Glutamatergic neuron (in vitro differentiated cells): ENCODE measurements at regions not wholly inside any gene's neighbourhood (a gene's known extent, or its start where the extent isn't known, plus 50 kb on each side); places are given as distances from the start of the nearest gene placed in this dataset.

Experiments used
- DNase-seq: peaks from one replicate; pipeline ENCODE4 v3.0.0; 2022
- H3K27ac Mint-ChIP-seq: one replicate; pipeline ENCODE4 v1.8.0; 2020; ENCODE audit warnings: mild to moderate bottlenecking, mixed read lengths, inconsistent platforms; ENCODE audit not compliant: unreplicated experiment
- H3K27me3 Mint-ChIP-seq: one replicate; pipeline ENCODE4 v1.8.0; 2020; ENCODE audit warnings: mild to moderate bottlenecking, moderate library complexity, mixed read lengths, inconsistent platforms; ENCODE audit not compliant: unreplicated experiment
- H3K36me3 Mint-ChIP-seq: one replicate; pipeline ENCODE4 v1.8.0; 2020; ENCODE audit warnings: mild to moderate bottlenecking, mixed read lengths, inconsistent platforms; ENCODE audit not compliant: unreplicated experiment
- H3K4me1 Mint-ChIP-seq: one replicate; pipeline ENCODE4 v1.8.0; 2020; ENCODE audit warnings: mild to moderate bottlenecking, low read depth, mixed read lengths, inconsistent platforms; ENCODE audit not compliant: unreplicated experiment
- H3K4me3 Mint-ChIP-seq: one replicate; pipeline ENCODE4 v1.8.0; 2020; ENCODE audit warnings: mild to moderate bottlenecking, mixed read lengths, inconsistent platforms; ENCODE audit not compliant: unreplicated experiment
- H3K9me3 Mint-ChIP-seq: one replicate; pipeline ENCODE4 v1.8.0; 2020; ENCODE audit warnings: mild to moderate bottlenecking, moderate library complexity, mixed read lengths, inconsistent platforms; ENCODE audit not compliant: unreplicated experiment
- CTCF ChIP-seq: fragments of 200-600 bp; sonication (generic); IDR thresholded peaks from one replicate; pipeline ENCODE4 v1.5.0; 2021; ENCODE audit not compliant: partially characterized antibody, unreplicated experiment

- DNase-seq = no peak
- no peak for TF ChIP-seq CTCF
- H3K4me3 Mint-ChIP-seq = no peak overlapping the region
- peaks cover 4% of the 10 kb centered on the region for H3K4me1 Mint-ChIP-seq
- no peak overlapping the region for H3K27ac Mint-ChIP-seq
- H3K27me3 Mint-ChIP-seq = no peaks in the 10 kb centered on the region
- peaks cover 2% of the 10 kb centered on the region for H3K9me3 Mint-ChIP-seq
- peaks cover 7% of the 10 kb centered on the region for H3K36me3 Mint-ChIP-seq
Measured at GRCh38 chr14:88929656-88930436, 105.4 kb downstream of the TTC8 start.

- DNase-seq = no peak
- Mint-ChIP-seq H3K27ac (no peak overlapping the region), H3K27me3 (no peaks in the 10 kb centered on the region), H3K4me3 (no peak overlapping the region), H3K9me3 (peaks cover 3% of the 10 kb centered on the region), H3K4me1 (peaks cover 4% of the 10 kb centered on the region), H3K36me3 (peaks cover 5% of the 10 kb centered on the region)
- TF ChIP-seq CTCF = no peak
Measured at GRCh38 chr14:88931321-88932110, 107.1 kb downstream of the TTC8 start.

GRCh38 chr14:88933191-88933590, 108.7 kb downstream of the TTC8 start:
- Mint-ChIP-seq H3K9me3 (peaks cover 3% of the 10 kb centered on the region), H3K27ac (no peak overlapping the region), H3K4me3 (no peak overlapping the region), H3K36me3 (peaks cover 5% of the 10 kb centered on the region), H3K27me3 (no peaks in the 10 kb centered on the region), H3K4me1 (peaks cover 4% of the 10 kb centered on the region)
- DNase-seq = no peak
- TF ChIP-seq CTCF = no peak

- Mint-ChIP-seq H3K27me3 (no peaks in the 10 kb centered on the region), H3K9me3 (peaks cover 3% of the 10 kb centered on the region), H3K4me3 (no peak overlapping the region), H3K36me3 (peaks cover 6% of the 10 kb centered on the region), H3K4me1 (peaks cover 4% of the 10 kb centered on the region), H3K27ac (no peak overlapping the region)
- no peak for TF ChIP-seq CTCF
- no peak for DNase-seq
Measured at GRCh38 chr14:88934351-88934806, 109.9 kb downstream of the TTC8 start.

- Mint-ChIP-seq H3K9me3 (peaks cover 1% of the 10 kb centered on the region), H3K36me3 (peaks cover 9% of the 10 kb centered on the region), H3K27me3 (no peaks in the 10 kb centered on the region), H3K4me1 (peaks cover 4% of the 10 kb centered on the region), H3K4me3 (no peak overlapping the region), H3K27ac (no peak overlapping the region)
- no peak for TF ChIP-seq CTCF
- DNase-seq = no peak
Measured at GRCh38 chr14:88935083-88935482, 110.6 kb downstream of the TTC8 start.
